ENCODE measurements at regions not wholly inside any gene's neighbourhood (a gene's known extent, or its start where the extent isn't known, plus 50 kb on each side); places are given as distances from the start of the nearest gene placed in this dataset.

DNA sequence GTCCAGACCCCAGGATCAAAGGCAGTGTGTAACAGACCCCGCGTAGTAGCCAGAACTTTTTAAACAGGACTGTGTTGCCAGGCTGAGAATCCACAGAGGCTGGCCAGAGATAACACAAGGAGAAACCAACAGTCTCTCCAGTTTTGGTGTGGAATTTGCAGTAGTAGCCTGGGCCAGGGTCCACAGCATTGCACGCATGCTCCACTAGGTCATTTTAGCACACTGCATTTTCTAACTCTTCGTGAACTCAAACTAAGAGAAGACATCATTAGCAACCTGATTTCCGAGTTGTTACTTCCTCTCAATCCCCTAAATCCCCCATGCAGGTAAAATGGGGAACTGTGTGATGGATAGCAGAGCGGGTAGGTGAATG is 119.6 kb downstream of the BOD1 start:
- ChIA-PET POLR2A (no interaction called here), CTCF (no interaction called here)
- H3K27ac Mint-ChIP-seq = no peak overlapping the region
- DNase-seq = no peak
- no peaks in the 10 kb centered on the region for H3K36me3 ChIP-seq (ENCODE audit: insufficient read depth, low read length)
- no peaks in the 10 kb centered on the region for H3K9me3 ChIP-seq (ENCODE audit: low read length)
- no peak overlapping the region for H3K27ac ChIP-seq (ENCODE audit: low read depth, low read length)
- H3K4me3 Mint-ChIP-seq = no peak overlapping the region
- H3K27me3 Mint-ChIP-seq = peaks cover 4 to 14% of the 10 kb centered on the region in 2 donors
- no peaks in the 10 kb centered on the region for H3K4me1 Mint-ChIP-seq
- H3K9me3 Mint-ChIP-seq = peaks cover 0 to 8% (median 0%) of the 10 kb centered on the region in 5 donors
- H3K4me1 ChIP-seq (ENCODE audit: insufficient read depth, low read length) = no peaks in the 10 kb centered on the region
- no peaks in the 10 kb centered on the region for H3K36me3 Mint-ChIP-seq
- H3K27me3 ChIP-seq (ENCODE audit: insufficient read depth, low read length, poor library complexity, severe bottlenecking) = no peaks in the 10 kb centered on the region
- no peak overlapping the region for H3K4me3 ChIP-seq (ENCODE audit: low read length)

- POLR2A ChIA-PET = no interaction called here
- H3K4me1 ChIP-seq (ENCODE audit: insufficient read depth, low read length) = no peaks in the 10 kb centered on the region
- H3K27ac ChIP-seq (ENCODE audit: low read depth, low read length) = no peak overlapping the region
- no peak for DNase-seq
- H3K4me3 ChIP-seq (ENCODE audit: low read length) = no peak overlapping the region
- peaks cover 2 to 17% of the 10 kb centered on the region in 2 donors for H3K27me3 Mint-ChIP-seq
- H3K4me1 Mint-ChIP-seq = no peaks in the 10 kb centered on the region
- CTCF ChIA-PET = no interaction called here
- H3K4me3 Mint-ChIP-seq = no peak overlapping the region
- H3K36me3 Mint-ChIP-seq = no peaks in the 10 kb centered on the region
- no peak overlapping the region for H3K27ac Mint-ChIP-seq
- H3K36me3 ChIP-seq (ENCODE audit: insufficient read depth, low read length) = no peaks in the 10 kb centered on the region
- H3K27me3 ChIP-seq (ENCODE audit: insufficient read depth, low read length, poor library complexity, severe bottlenecking) = no peaks in the 10 kb centered on the region
- peaks cover 0 to 8% (median 0%) of the 10 kb centered on the region in 5 donors for H3K9me3 Mint-ChIP-seq
- no peaks in the 10 kb centered on the region for H3K9me3 ChIP-seq (ENCODE audit: low read length)
Measured at GRCh38 chr5:173496129-173496882, 120.1 kb downstream of the BOD1 start.

GRCh38 chr5:173495225-173495904 is 121.1 kb downstream of the BOD1 start:
- H3K9me3 Mint-ChIP-seq = peaks cover 0 to 8% (median 0%) of the 10 kb centered on the region in 5 donors

DNA sequence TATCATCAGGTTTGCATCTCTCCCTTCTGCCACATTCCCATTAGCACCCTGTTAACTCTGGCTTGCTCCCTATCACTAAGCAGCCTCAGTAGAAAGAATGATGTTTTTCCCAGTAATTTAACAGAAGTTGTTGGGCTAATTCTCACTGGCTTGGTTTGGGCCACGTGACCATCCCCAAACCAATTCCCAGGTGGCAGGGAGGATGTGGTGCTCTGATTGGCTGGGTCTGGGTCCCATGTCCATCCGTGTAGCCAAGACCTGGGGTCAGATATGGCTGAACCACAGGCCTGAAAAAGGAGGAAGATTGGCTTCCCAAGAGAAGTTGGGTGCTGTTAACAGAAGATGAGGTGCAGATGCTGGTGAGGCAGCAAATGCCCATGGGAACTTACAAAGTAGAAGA is 122.0 kb downstream of the BOD1 start:
- ChIA-PET POLR2A (no interaction called here), CTCF (no interaction called here)
- DNase-seq = no peak
- H3K4me3 Mint-ChIP-seq = no peak overlapping the region
- no peak overlapping the region for H3K27ac Mint-ChIP-seq
- Histone ChIP-seq H3K4me1 (ENCODE audit: insufficient read depth, low read length) (no peaks in the 10 kb centered on the region), H3K4me3 (ENCODE audit: low read length) (no peak overlapping the region), H3K36me3 (ENCODE audit: insufficient read depth, low read length) (no peaks in the 10 kb centered on the region), H3K9me3 (ENCODE audit: low read length) (no peaks in the 10 kb centered on the region), H3K27me3 (ENCODE audit: insufficient read depth, low read length, poor library complexity, severe bottlenecking) (no peaks in the 10 kb centered on the region), H3K27ac (ENCODE audit: low read depth, low read length) (no peak overlapping the region)
- H3K27me3 Mint-ChIP-seq = peaks cover 6 to 27% of the 10 kb centered on the region in 2 donors
- H3K4me1 Mint-ChIP-seq = no peaks in the 10 kb centered on the region
- H3K36me3 Mint-ChIP-seq = no peaks in the 10 kb centered on the region
- peaks cover 0 to 8% (median 0%) of the 10 kb centered on the region in 5 donors for H3K9me3 Mint-ChIP-seq

More at GRCh38 chr5:173495225-173495904, 121.1 kb downstream of the BOD1 start:
- H3K27me3 ChIP-seq (ENCODE audit: insufficient read depth, low read length, poor library complexity, severe bottlenecking) = no peaks in the 10 kb centered on the region
- no peaks in the 10 kb centered on the region for H3K4me1 ChIP-seq (ENCODE audit: insufficient read depth, low read length)
- POLR2A ChIA-PET = no interaction called here
- no peak overlapping the region for H3K27ac Mint-ChIP-seq
- peaks cover 6 to 23% of the 10 kb centered on the region in 2 donors for H3K27me3 Mint-ChIP-seq
- no peaks in the 10 kb centered on the region for H3K36me3 ChIP-seq (ENCODE audit: insufficient read depth, low read length)
- H3K9me3 ChIP-seq (ENCODE audit: low read length) = no peaks in the 10 kb centered on the region
- H3K4me1 Mint-ChIP-seq = no peaks in the 10 kb centered on the region
- no peak for DNase-seq
- H3K27ac ChIP-seq (ENCODE audit: low read depth, low read length) = no peak overlapping the region
- no peak overlapping the region for H3K4me3 ChIP-seq (ENCODE audit: low read length)
- no peak overlapping the region for H3K4me3 Mint-ChIP-seq
- CTCF ChIA-PET = no interaction called here
- no peaks in the 10 kb centered on the region for H3K36me3 Mint-ChIP-seq

DNA sequence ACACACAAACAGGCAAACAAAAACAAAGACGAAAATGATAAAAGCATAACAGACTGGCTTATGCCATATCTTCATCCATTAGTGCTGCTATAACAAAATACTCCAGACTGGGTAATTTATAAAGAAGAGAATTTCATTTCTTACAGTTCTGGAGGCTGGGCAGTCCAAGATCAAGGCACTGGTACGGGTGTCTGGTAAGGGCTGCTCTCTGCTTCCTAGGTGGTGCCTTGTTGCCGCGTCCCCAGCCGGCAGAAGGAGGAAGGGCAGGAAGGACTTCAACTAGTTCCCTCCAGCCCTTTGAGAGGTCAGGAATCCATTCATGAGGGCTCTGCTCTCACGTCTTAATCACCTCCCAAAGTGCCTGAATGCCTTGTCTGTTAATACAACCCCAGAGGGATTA is 122.6 kb downstream of the BOD1 start:
- H3K27me3 Mint-ChIP-seq = peaks cover 6 to 30% of the 10 kb centered on the region in 2 donors

GRCh38 chr5:173493040-173493439 is 123.4 kb downstream of the BOD1 start:
- Mint-ChIP-seq H3K4me3 (no peak overlapping the region), H3K27ac (no peak overlapping the region), H3K27me3 (peaks cover 7 to 30% of the 10 kb centered on the region in 2 donors), H3K36me3 (no peaks in the 10 kb centered on the region), H3K4me1 (no peaks in the 10 kb centered on the region), H3K9me3 (peaks cover 0 to 6% (median 0%) of the 10 kb centered on the region in 5 donors)
- ChIA-PET CTCF (no interaction called here), POLR2A (no interaction called here)
- H3K4me1 ChIP-seq (ENCODE audit: insufficient read depth, low read length) = no peaks in the 10 kb centered on the region
- no peak overlapping the region for H3K27ac ChIP-seq (ENCODE audit: low read depth, low read length)
- H3K9me3 ChIP-seq (ENCODE audit: low read length) = no peaks in the 10 kb centered on the region
- DNase-seq = no peak
- no peak overlapping the region for H3K4me3 ChIP-seq (ENCODE audit: low read length)
- no peaks in the 10 kb centered on the region for H3K27me3 ChIP-seq (ENCODE audit: insufficient read depth, low read length, poor library complexity, severe bottlenecking)
- H3K36me3 ChIP-seq (ENCODE audit: insufficient read depth, low read length) = no peaks in the 10 kb centered on the region

More for the DNA sequence above, 122.6 kb downstream of the BOD1 start:
- Histone ChIP-seq H3K4me1 (ENCODE audit: insufficient read depth, low read length) (no peaks in the 10 kb centered on the region), H3K4me3 (ENCODE audit: low read length) (no peak overlapping the region), H3K27ac (ENCODE audit: low read depth, low read length) (no peak overlapping the region), H3K36me3 (ENCODE audit: insufficient read depth, low read length) (no peaks in the 10 kb centered on the region), H3K27me3 (ENCODE audit: insufficient read depth, low read length, poor library complexity, severe bottlenecking) (no peaks in the 10 kb centered on the region), H3K9me3 (ENCODE audit: low read length) (no peaks in the 10 kb centered on the region)
- H3K27ac Mint-ChIP-seq = no peak overlapping the region
- H3K9me3 Mint-ChIP-seq = peaks cover 0 to 8% (median 0%) of the 10 kb centered on the region in 5 donors
- no peaks in the 10 kb centered on the region for H3K4me1 Mint-ChIP-seq
- no peaks in the 10 kb centered on the region for H3K36me3 Mint-ChIP-seq
- CTCF ChIA-PET = no interaction called here
- DNase-seq = no peak
- no peak overlapping the region for H3K4me3 Mint-ChIP-seq
- POLR2A ChIA-PET = no interaction called here

DNA sequence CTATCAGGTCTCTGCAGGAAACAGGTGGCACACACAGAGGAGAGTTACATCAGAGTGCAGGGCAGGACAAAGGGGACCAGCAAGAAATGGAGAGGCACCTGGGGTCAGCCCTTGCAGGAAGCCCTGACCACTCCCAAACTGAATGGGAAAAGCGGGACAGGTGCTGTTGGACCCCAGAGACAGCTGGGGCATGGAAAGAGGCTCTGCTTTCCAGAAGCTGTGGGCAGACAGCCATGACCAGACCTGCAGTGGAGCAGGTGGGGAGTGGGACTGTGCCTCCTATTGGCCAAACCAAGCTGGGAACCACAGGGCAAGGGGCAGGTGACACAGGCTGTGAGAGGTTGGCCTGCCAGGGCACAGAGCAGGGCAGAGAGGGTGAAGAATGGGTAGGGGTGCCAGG is 125.8 kb downstream of the BOD1 start:
- no peak overlapping the region for H3K4me3 Mint-ChIP-seq
- H3K4me1 Mint-ChIP-seq = no peaks in the 10 kb centered on the region
- POLR2A ChIA-PET = no interaction called here
- CTCF ChIA-PET = no interaction called here
- DNase-seq = no peak
- Histone ChIP-seq H3K27ac (ENCODE audit: low read depth, low read length) (no peak overlapping the region), H3K9me3 (ENCODE audit: low read length) (no peaks in the 10 kb centered on the region), H3K36me3 (ENCODE audit: insufficient read depth, low read length) (no peaks in the 10 kb centered on the region), H3K4me1 (ENCODE audit: insufficient read depth, low read length) (no peaks in the 10 kb centered on the region), H3K4me3 (ENCODE audit: low read length) (no peak overlapping the region), H3K27me3 (ENCODE audit: insufficient read depth, low read length, poor library complexity, severe bottlenecking) (no peaks in the 10 kb centered on the region)
- H3K36me3 Mint-ChIP-seq = no peaks in the 10 kb centered on the region
- H3K27ac Mint-ChIP-seq = no peak overlapping the region
- H3K9me3 Mint-ChIP-seq = peaks cover 0 to 4% (median 0%) of the 10 kb centered on the region in 5 donors
- H3K27me3 Mint-ChIP-seq = peaks cover 7 to 31% of the 10 kb centered on the region in 2 donors

DNA sequence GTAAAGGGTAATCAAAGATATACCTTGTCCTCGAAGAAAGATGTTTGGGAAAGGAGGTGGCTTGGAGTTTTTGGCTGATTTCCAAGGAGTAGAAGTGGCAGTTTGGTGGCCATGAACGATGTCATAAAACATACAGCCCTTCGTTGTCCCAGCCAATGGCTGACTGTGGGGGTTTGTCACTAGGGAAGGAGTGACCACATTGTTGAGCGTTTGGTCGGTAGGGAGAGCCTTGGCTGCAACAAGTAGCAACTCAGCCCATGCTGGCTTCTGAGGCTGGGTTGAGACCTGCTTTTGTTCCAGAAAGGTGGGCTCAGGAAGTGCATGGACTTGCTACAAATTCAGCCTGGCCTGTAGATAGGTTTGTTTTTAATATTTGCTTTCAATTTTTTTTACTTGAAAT is 128.3 kb downstream of the BOD1 start:
- H3K4me3 Mint-ChIP-seq = no peak overlapping the region
- no peak for DNase-seq
- H3K36me3 ChIP-seq (ENCODE audit: insufficient read depth, low read length) = no peaks in the 10 kb centered on the region
- no peak overlapping the region for H3K27ac Mint-ChIP-seq
- no peaks in the 10 kb centered on the region for H3K27me3 ChIP-seq (ENCODE audit: insufficient read depth, low read length, poor library complexity, severe bottlenecking)
- ChIA-PET CTCF (no interaction called here), POLR2A (no interaction called here)
- no peaks in the 10 kb centered on the region for H3K4me1 ChIP-seq (ENCODE audit: insufficient read depth, low read length)
- peaks cover 7 to 32% of the 10 kb centered on the region in 2 donors for H3K27me3 Mint-ChIP-seq
- H3K36me3 Mint-ChIP-seq = no peaks in the 10 kb centered on the region
- no peaks in the 10 kb centered on the region for H3K4me1 Mint-ChIP-seq
- H3K27ac ChIP-seq (ENCODE audit: low read depth, low read length) = no peak overlapping the region
- no peaks in the 10 kb centered on the region for H3K9me3 ChIP-seq (ENCODE audit: low read length)
- peaks cover 0 to 2% (median 0%) of the 10 kb centered on the region in 5 donors for H3K9me3 Mint-ChIP-seq
- H3K4me3 ChIP-seq (ENCODE audit: low read length) = no peak overlapping the region

All from CD8-positive, alpha-beta memory T cell (primary cell).